Endothelial cell of umbilical vein (primary cell): ENCODE measurements at regions not wholly inside any gene's neighbourhood (a gene's known extent, or its start where the extent isn't known, plus 50 kb on each side); places are given as distances from the start of the nearest gene placed in this dataset.

ENCODE experiments used
- BruUV-seq: library from RNA; stranded (reverse); fragments of 400-500 nt; replicated peaks from 2 replicates; lab custom pipeline; 2021; lab: Mats Ljungman, UMichigan
- CTCF ChIA-PET: fragments of 300-600, 350-600 bp; sonication (Branson Sonifier 250); formaldehyde crosslinking; loops from one replicate; lab custom pipeline; 2021; ENCODE audit warnings: antibody characterized with exemption, inconsistent platforms; lab: Charles Lee
- POLR2A ChIA-PET: fragments of 300-600, 350-600 bp; sonication (Branson Sonifier 250); formaldehyde crosslinking; loops from one replicate; lab custom pipeline; 2021; ENCODE audit warnings: antibody characterized with exemption, inconsistent platforms; lab: Charles Lee
- DNase-seq: peaks from one replicate; pipeline ENCODE4 v3.0.0-alpha.2; 2011; ENCODE audit warnings: low read depth, low spot score
- FAIRE-seq: peaks from 2 replicates; lab custom pipeline; 2011; peaks lifted over from hg19 to GRCh38; lab: Jason Lieb, UNC
- H2AFZ ChIP-seq: 2 replicates; pipeline ENCODE4 v1.6.0; 2012; ENCODE audit warnings: low read depth, low read length, control low read depth, inconsistent platforms
- H3K27ac ChIP-seq: 2 replicates; pipeline ENCODE4 v1.5.1; 2011; ENCODE audit warnings: low read depth, mild to moderate bottlenecking, control low read depth, low read length, moderate library complexity; ENCODE audit not compliant: insufficient read depth
- H3K27me3 ChIP-seq, 2 experiments: 2 replicates each; pipeline versions ENCODE4 v1.6.0 to v1.6.1; 2011; ENCODE audit warnings: low read length in 2 of 2, mixed read lengths in 1 of 2; ENCODE audit not compliant: control insufficient read depth in 2 of 2, insufficient read depth in 2 of 2
- H3K36me3 ChIP-seq, 2 experiments: 2 replicates in 1 of 2; 3 replicates in 1 of 2; pipeline ENCODE4 v1.5.1; 2011; ENCODE audit warnings: low read length in 2 of 2, mild to moderate bottlenecking in 1 of 2, moderate library complexity in 1 of 2; ENCODE audit not compliant: control insufficient read depth in 2 of 2, insufficient read depth in 2 of 2; ENCODE audit errors: extremely low read depth in 1 of 2
- H3K4me1 ChIP-seq: 3 replicates; pipeline ENCODE4 v1.5.1; 2011; ENCODE audit warnings: mild to moderate bottlenecking, low read length; ENCODE audit not compliant: control insufficient read depth, insufficient read depth; ENCODE audit errors: extremely low read depth
- H3K4me2 ChIP-seq: 2 replicates; pipeline ENCODE4 v1.6.1; 2011; ENCODE audit warnings: low read length, control low read depth, mixed read lengths; ENCODE audit not compliant: insufficient read depth
- H3K4me3 ChIP-seq, 3 experiments: fragments of 200-600 bp in 1 of 3; sonication (generic), shearing (Covaris generic) in 1 of 3; replicated peaks in 1 of 3; 2 replicates each; pipeline ENCODE4 v1.5.1; 2011 to 2016; ENCODE audit warnings: control low read depth in 3 of 3, low read length in 3 of 3, mild to moderate bottlenecking in 2 of 3, inconsistent platforms in 1 of 3, low read depth in 1 of 3, moderate library complexity in 1 of 3; ENCODE audit not compliant: insufficient read depth in 1 of 3
- H3K79me2 ChIP-seq: 2 replicates; pipeline ENCODE4 v1.6.0; 2012; ENCODE audit warnings: low read length, inconsistent platforms; ENCODE audit not compliant: control insufficient read depth, insufficient read depth
- H3K9ac ChIP-seq: replicated peaks from 2 replicates; pipeline ENCODE3; 2011; ENCODE audit warnings: low read length, control low read depth; ENCODE audit not compliant: insufficient read depth; ENCODE audit errors: extremely low read depth
- H3K9me1 ChIP-seq: replicated peaks from 3 replicates; pipeline ENCODE4 v1.6.0; 2011; ENCODE audit warnings: mild to moderate bottlenecking, low read length; ENCODE audit not compliant: control insufficient read depth, insufficient read depth; ENCODE audit errors: extremely low read depth
- H3K9me3 ChIP-seq: replicated peaks from 2 replicates; pipeline ENCODE4 v1.5.1; 2012; ENCODE audit warnings: low read length, inconsistent platforms; ENCODE audit not compliant: control insufficient read depth, insufficient read depth
- H4K20me1 ChIP-seq: replicated peaks from 2 replicates; pipeline ENCODE3; 2011; ENCODE audit warnings: mild to moderate bottlenecking, low read length; ENCODE audit not compliant: control insufficient read depth, insufficient read depth; ENCODE audit errors: extremely low read depth
- CTCF ChIP-seq, 2 donors: IDR thresholded peaks; 1 replicate in 1 of 2; 2 replicates in 1 of 2; pipeline ENCODE4 v1.5.1; 2011; ENCODE audit warnings: low read length in 2 of 2, mild to moderate bottlenecking in 2 of 2, moderate library complexity in 2 of 2, control low read depth in 1 of 2, inconsistent platforms in 1 of 2, low read depth in 1 of 2; ENCODE audit not compliant: insufficient read depth in 1 of 2; ENCODE audit errors: extremely low read depth in 1 of 2
- FOS ChIP-seq: IDR thresholded peaks from 2 replicates; pipeline ENCODE4 v1.6.1; 2011; ENCODE audit warnings: mild to moderate bottlenecking, low read length, moderate library complexity, borderline replicate concordance; ENCODE audit not compliant: insufficient read depth
- GATA2 ChIP-seq: IDR thresholded peaks from 2 replicates; pipeline ENCODE4 v1.7.0; 2011; ENCODE audit warnings: low read depth, mild to moderate bottlenecking, moderate library complexity, mixed read lengths, low read length; ENCODE audit not compliant: insufficient read length, insufficient read depth
- JUN ChIP-seq: IDR thresholded peaks from 2 replicates; pipeline ENCODE4 v1.6.1; 2011; ENCODE audit warnings: borderline replicate concordance, low read depth; ENCODE audit not compliant: insufficient read length, insufficient read depth
- MAX ChIP-seq: IDR thresholded peaks from 2 replicates; pipeline ENCODE4 v1.6.1; 2011; ENCODE audit not compliant: insufficient read depth, insufficient read length
- MYC ChIP-seq: IDR thresholded peaks from one replicate; pipeline ENCODE4 v1.6.1; 2011; ENCODE audit warnings: mild to moderate bottlenecking, low read depth, low read length
- dilution Hi-C: fragments of 300-500 bp; cut with MboI; formaldehyde crosslinking; loops from one replicate; pipeline ENCODE4 v1.15.0; 2019; ENCODE audit warnings: low sequenced_read_pairs; ENCODE audit not compliant: extremely low pct_ligation_motif_present
- intact Hi-C: fragments of 100-400 bp; cut with micrococcal nuclease; formaldehyde crosslinking; loops from one replicate; pipeline ENCODE4 v1.10.0; 2022

DNA sequence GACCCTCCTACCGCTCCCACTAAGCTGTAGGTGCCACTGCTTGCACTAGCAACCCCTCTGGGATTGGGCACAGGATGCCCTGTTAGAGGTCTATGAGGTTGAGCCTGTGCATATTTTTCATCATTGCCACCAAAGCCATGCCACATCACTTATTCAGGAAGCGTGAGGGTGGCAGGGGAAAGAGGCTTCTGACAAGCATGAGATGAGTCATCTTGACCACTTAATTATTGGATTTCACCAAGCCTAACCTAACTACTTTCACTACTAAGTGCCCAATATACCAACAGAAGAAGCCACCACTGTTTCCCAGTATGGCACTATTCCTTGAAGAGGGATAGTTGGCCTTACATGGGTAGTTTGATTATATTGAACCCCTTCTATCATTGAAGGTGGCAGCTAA, 181.3 kb upstream of the EPHA4 start:
- POLR2A ChIA-PET, result no interaction called here
- CTCF ChIA-PET, result no interaction called here
- intact Hi-C loops, result no loop called here

More for the DNA sequence above, 181.3 kb upstream of the EPHA4 start:
- no peaks in the 10 kb centered on the region for H4K20me1 ChIP-seq
- no peaks in the 10 kb centered on the region for H3K9me1 ChIP-seq
- H3K4me3 ChIP-seq, result no peak overlapping the region
- TF ChIP-seq CTCF (IDR thresholded peaks at IDR 0.05; ENCODE audit: extremely low read depth in 1 of 2, insufficient read depth in 1 of 2, low read depth in 1 of 2, low read length in 2 of 2) (no peak), FOS (no peak), MYC (no peak), GATA2 (no peak), MAX (no peak), JUN (no peak)
- H3K4me2 ChIP-seq, result no peak overlapping the region
- H3K9ac ChIP-seq, result no peak overlapping the region
- no peak overlapping the region for H2AFZ ChIP-seq
- no peaks in the 10 kb centered on the region for H3K36me3 ChIP-seq
- no peaks in the 10 kb centered on the region for H3K79me2 ChIP-seq
- no peaks in the 10 kb centered on the region for H3K9me3 ChIP-seq
- dilution Hi-C loops, result no loop called here
- no peak overlapping the region for H3K27ac ChIP-seq
- H3K27me3 ChIP-seq, result no peaks in the 10 kb centered on the region
- BruUV-seq, result no TSS peak
- DNase-seq (no peak), FAIRE-seq (no peak)
- no peaks in the 10 kb centered on the region for H3K4me1 ChIP-seq
